GM23248 (cell line): ENCODE measurements at regions not wholly inside any gene's neighbourhood (a gene's known extent, or its start where the extent isn't known, plus 50 kb on each side); places are given as distances from the start of the nearest gene placed in this dataset.

ENCODE experiments used
- DNase-seq: peaks from one replicate; pipeline ENCODE4 v3.0.0-alpha.2; 2015
- H2AFZ ChIP-seq: fragments of 200-600 bp; sonication (generic); 2 replicates; pipeline ENCODE4 v1.6.1; 2016; ENCODE audit warnings: antibody characterized with exemption
- H3F3A ChIP-seq: fragments of 200-600 bp; sonication (generic); 2 replicates; pipeline ENCODE4 v1.6.1; 2016; ENCODE audit warnings: mild to moderate bottlenecking, antibody characterized with exemption, mixed run types; ENCODE audit not compliant: insufficient read depth
- H3K27ac ChIP-seq: fragments of 200-600 bp; sonication (generic); 2 replicates; pipeline ENCODE4 v1.5.1; 2016; ENCODE audit warnings: mild to moderate bottlenecking
- H3K27me3 ChIP-seq: fragments of 200-600 bp; sonication (generic); replicated peaks from 2 replicates; pipeline ENCODE4 v1.6.1; 2016; ENCODE audit warnings: mild to moderate bottlenecking; ENCODE audit not compliant: insufficient read depth
- H3K36me3 ChIP-seq: fragments of 200-600 bp; sonication (generic); 2 replicates; pipeline ENCODE4 v1.6.1; 2016; ENCODE audit warnings: low read depth, mild to moderate bottlenecking
- H3K4me1 ChIP-seq: fragments of 200-600 bp; sonication (generic); 2 replicates; pipeline ENCODE4 v1.6.1; 2016; ENCODE audit warnings: mild to moderate bottlenecking; ENCODE audit not compliant: insufficient read depth
- H3K4me2 ChIP-seq: fragments of 200-600 bp; sonication (generic); one replicate; pipeline ENCODE4 v1.6.1; 2016; ENCODE audit warnings: mild to moderate bottlenecking; ENCODE audit not compliant: unreplicated experiment
- H3K4me3 ChIP-seq: fragments of 200-600 bp; sonication (generic); 2 replicates; pipeline ENCODE4 v1.5.1; 2016; ENCODE audit warnings: mild to moderate bottlenecking
- H3K79me2 ChIP-seq: fragments of 200-600 bp; sonication (generic); 2 replicates; pipeline ENCODE4 v1.6.1; 2016; ENCODE audit warnings: mild to moderate bottlenecking; ENCODE audit not compliant: insufficient read depth
- H3K9ac ChIP-seq: fragments of 200-600 bp; sonication (generic); 2 replicates; pipeline ENCODE4 v1.6.1; 2016; ENCODE audit warnings: mild to moderate bottlenecking
- H3K9me2 ChIP-seq: fragments of 200-600 bp; sonication (generic); 2 replicates; pipeline ENCODE4 v1.6.1; 2016; ENCODE audit warnings: mixed run types, mild to moderate bottlenecking, moderate library complexity; ENCODE audit not compliant: insufficient read depth
- H3K9me3 ChIP-seq: fragments of 200-600 bp; sonication (generic); one replicate; pipeline ENCODE4 v1.6.1; 2017; ENCODE audit warnings: low read depth
- H4K20me1 ChIP-seq: fragments of 200-600 bp; sonication (generic); 2 replicates; pipeline ENCODE4 v1.6.0; 2016; ENCODE audit not compliant: insufficient read depth
- EZH2 ChIP-seq: fragments of 200-600 bp; sonication (generic); IDR thresholded peaks from 2 replicates; pipeline ENCODE4 v1.6.1; 2018; ENCODE audit warnings: antibody characterized with exemption, mild to moderate bottlenecking; ENCODE audit not compliant: insufficient read depth, poor library complexity, severe bottlenecking
- EZH2phosphoT487 ChIP-seq: fragments of 200-600 bp; sonication (generic); IDR thresholded peaks from 2 replicates; pipeline ENCODE4 v1.6.1; 2018; ENCODE audit warnings: antibody characterized with exemption, moderate library complexity, mild to moderate bottlenecking, low read depth; ENCODE audit not compliant: insufficient read depth
- WGBS, 2 experiments: methylation state at CpG; one replicate each; pipeline ENCODE4 v1.1.6; 2015 to 2017; ENCODE audit warnings: low lambda C conversion rate in 2 of 2, low coverage in 1 of 2; ENCODE audit errors: missing lambda C conversion rate in 2 of 2; 5-methylcytosine and 5-hydroxymethylcytosine counted together
- in situ Hi-C: fragments of 300-500 bp; cut with MboI; formaldehyde crosslinking; loops from 2 replicates; pipeline ENCODE4 v1.15.0; 2020

DNA sequence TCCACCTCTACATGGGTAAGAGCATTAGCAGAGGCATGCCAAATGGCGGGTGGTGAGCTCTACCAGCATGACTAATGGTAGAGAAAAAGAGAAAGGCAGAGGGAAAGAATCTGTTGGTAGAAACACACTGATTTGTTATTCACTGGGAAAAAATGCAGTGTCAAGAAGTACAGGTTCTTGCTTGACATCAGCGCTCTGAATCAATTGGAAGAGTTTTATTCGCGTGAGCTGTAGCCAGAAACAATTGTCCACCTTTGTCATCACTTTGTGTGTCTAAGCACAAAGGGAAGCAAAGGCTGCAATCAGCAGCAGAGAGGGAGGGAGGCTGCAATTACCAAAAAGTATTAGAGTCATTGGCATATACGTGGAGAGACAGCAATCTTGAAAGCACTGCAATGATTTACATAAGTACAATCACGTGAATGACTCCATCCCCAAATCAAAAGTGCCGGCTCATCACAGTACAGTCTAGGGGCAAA lies 67.7 kb upstream of the HS3ST1 start:
- Histone ChIP-seq H3K4me2 (no peak overlapping the region), H3F3A (no peaks in the 10 kb centered on the region), H3K9me3 (no peaks in the 10 kb centered on the region), H4K20me1 (no peaks in the 10 kb centered on the region), H3K9ac (no peak overlapping the region), H3K4me1 (no peaks in the 10 kb centered on the region), H2AFZ (no peak overlapping the region), H3K79me2 (no peaks in the 10 kb centered on the region), H3K4me3 (no peak overlapping the region), H3K9me2 (no peaks in the 10 kb centered on the region), H3K36me3 (no peaks in the 10 kb centered on the region), H3K27me3 (no peaks in the 10 kb centered on the region), H3K27ac (no peak overlapping the region)
- 34 to 35% methylated on average over 7 of the region's 7 CpGs for WGBS, 2 experiments
- no peak for TF ChIP-seq EZH2
- no peak for TF ChIP-seq EZH2phosphoT487
- no peak for DNase-seq
- in situ Hi-C loops, result no loop called here

DNA sequence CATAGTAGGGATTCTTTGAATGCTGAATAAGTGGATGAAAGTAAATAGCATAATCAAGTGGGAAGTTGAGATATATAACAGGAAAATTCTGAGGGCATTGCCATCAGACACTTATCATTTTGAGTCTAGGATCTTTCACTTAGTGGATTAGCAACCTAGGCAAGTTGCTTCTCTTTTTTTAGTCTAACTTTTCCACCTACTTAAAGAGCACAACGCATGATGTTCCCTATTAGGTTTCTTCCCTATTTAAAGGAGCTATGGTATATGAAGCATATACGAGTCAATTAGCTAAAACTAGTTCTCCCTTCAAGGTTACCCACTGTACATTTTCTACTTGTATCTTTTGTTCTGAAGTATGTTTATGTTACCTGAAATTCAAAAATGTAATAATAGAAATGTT lies 67.1 kb upstream of the HS3ST1 start:
- Histone ChIP-seq H3K4me3 (no peak overlapping the region), H2AFZ (no peak overlapping the region), H3K9ac (no peak overlapping the region), H3K27me3 (no peaks in the 10 kb centered on the region), H3K27ac (no peak overlapping the region), H3K79me2 (no peaks in the 10 kb centered on the region), H4K20me1 (no peaks in the 10 kb centered on the region), H3K4me2 (no peak overlapping the region), H3K9me2 (no peaks in the 10 kb centered on the region), H3K9me3 (no peaks in the 10 kb centered on the region), H3F3A (no peaks in the 10 kb centered on the region), H3K4me1 (no peaks in the 10 kb centered on the region), H3K36me3 (no peaks in the 10 kb centered on the region)
- in situ Hi-C loops, result no loop called here
- 5 to 24% methylated on average over 2 of the region's 2 CpGs for WGBS, 2 experiments
- TF ChIP-seq EZH2 (no peak), EZH2phosphoT487 (no peak)
- DNase-seq, result no peak

DNA sequence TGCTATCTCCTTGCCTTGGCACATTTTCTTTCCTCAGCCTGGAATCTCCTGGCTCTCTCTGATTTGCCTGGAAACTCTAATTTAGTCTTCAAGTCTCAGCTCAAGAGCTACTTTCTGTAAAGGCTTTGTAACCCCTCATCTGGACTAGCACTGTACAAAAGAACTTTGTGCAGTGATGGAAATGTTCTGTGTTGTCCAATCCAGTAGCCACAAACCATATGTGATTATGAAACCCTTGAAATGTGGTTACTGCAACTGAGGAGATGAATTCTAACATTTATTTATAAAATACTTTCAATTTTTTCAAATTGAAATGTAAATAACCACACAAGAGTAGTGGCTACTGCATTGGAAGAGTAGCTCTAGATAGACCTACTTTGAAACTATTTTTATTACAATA lies 66.6 kb upstream of the HS3ST1 start:
- no peak for DNase-seq
- H3K4me3 ChIP-seq, result no peak overlapping the region
- no peak overlapping the region for H3K4me2 ChIP-seq
- no peaks in the 10 kb centered on the region for H3K9me3 ChIP-seq
- no peak overlapping the region for H3K27ac ChIP-seq
- no peaks in the 10 kb centered on the region for H3K27me3 ChIP-seq
- no peak overlapping the region for H2AFZ ChIP-seq
- no peaks in the 10 kb centered on the region for H3K36me3 ChIP-seq
- H4K20me1 ChIP-seq, result no peaks in the 10 kb centered on the region
- no peaks in the 10 kb centered on the region for H3K4me1 ChIP-seq
- no peaks in the 10 kb centered on the region for H3K79me2 ChIP-seq
- H3F3A ChIP-seq, result no peaks in the 10 kb centered on the region
- no peaks in the 10 kb centered on the region for H3K9me2 ChIP-seq
- in situ Hi-C loops, result no loop called here
- TF ChIP-seq EZH2, result no peak
- TF ChIP-seq EZH2phosphoT487, result no peak
- no peak overlapping the region for H3K9ac ChIP-seq

DNA sequence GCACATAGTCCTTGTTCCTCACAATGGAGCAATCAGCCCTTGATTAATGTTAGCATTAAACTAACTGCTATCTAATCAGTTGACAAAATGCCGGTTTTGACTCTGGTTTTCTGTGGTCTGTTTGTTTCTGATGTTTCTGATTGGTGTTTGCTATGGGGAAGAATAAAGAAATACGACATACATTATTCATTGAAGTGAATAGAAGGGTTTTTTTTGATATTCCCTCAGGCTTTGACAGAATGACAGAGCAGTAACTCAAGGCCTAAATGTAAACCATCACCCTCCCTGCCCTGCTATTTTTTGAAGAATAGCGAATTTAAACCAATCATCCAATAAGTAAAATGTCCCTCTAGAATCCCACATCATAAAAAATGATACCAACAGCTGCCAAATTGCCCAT lies 65.5 kb upstream of the HS3ST1 start:
- Histone ChIP-seq H3K9ac (no peak overlapping the region), H3K4me3 (no peak overlapping the region), H3K4me2 (no peak overlapping the region), H2AFZ (no peak overlapping the region), H3K9me2 (no peaks in the 10 kb centered on the region), H3F3A (no peaks in the 10 kb centered on the region), H3K36me3 (no peaks in the 10 kb centered on the region), H4K20me1 (no peaks in the 10 kb centered on the region), H3K4me1 (no peaks in the 10 kb centered on the region), H3K27me3 (no peaks in the 10 kb centered on the region), H3K27ac (no peak overlapping the region), H3K79me2 (no peaks in the 10 kb centered on the region), H3K9me3 (no peaks in the 10 kb centered on the region)
- in situ Hi-C loops, result no loop called here
- DNase-seq, result no peak
- WGBS, 2 experiments, result 13 to 14% methylated on average over 3 of the region's 3 CpGs
- TF ChIP-seq EZH2, result no peak
- no peak for TF ChIP-seq EZH2phosphoT487

DNA sequence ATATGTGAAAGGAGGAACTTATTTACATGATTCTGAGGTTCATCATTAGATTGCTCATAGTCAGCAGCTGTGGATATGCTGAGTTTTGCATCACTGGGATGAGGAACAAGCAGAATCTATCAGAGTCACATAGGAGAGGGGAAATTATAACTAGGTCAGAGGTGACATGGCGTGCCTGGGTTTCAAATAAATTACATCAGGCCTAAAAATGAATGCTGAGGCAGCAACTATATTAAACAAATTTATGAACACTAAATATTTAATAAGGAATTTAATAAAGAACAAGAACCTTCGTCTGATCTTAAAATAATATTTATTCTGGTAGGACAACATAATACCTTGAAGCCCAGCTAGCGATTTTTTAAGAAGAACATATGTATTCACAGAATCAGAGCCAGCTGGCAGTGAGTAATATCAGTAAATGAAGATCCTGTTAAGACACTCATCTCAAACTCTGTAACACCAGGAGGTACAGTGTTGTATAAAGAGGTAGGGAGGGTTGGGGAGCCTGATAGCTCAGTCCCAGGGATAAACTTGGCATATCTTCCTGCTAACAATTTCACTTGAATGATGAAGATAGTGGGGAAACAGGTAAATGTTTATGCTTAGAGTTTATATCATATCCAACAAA lies 60.9 kb upstream of the HS3ST1 start:
- Histone ChIP-seq H3K9ac (no peak overlapping the region), H3K9me3 (no peaks in the 10 kb centered on the region), H3K4me1 (no peaks in the 10 kb centered on the region), H2AFZ (no peak overlapping the region), H3K9me2 (no peaks in the 10 kb centered on the region), H3K79me2 (no peaks in the 10 kb centered on the region), H4K20me1 (no peaks in the 10 kb centered on the region), H3K4me3 (no peak overlapping the region), H3K27ac (no peak overlapping the region), H3K36me3 (no peaks in the 10 kb centered on the region), H3K27me3 (no peaks in the 10 kb centered on the region), H3F3A (no peaks in the 10 kb centered on the region), H3K4me2 (no peak overlapping the region)
- no peak for TF ChIP-seq EZH2phosphoT487
- no peak for TF ChIP-seq EZH2
- WGBS, 2 experiments, result 5% methylated on average over 3 of the region's 3 CpGs
- in situ Hi-C loops, result no loop called here
- no peak for DNase-seq
